Heart left ventricle (tissue), 16 donors: ENCODE measurements at regions not wholly inside any gene's neighbourhood (a gene's known extent, or its start where the extent isn't known, plus 50 kb on each side); places are given as distances from the start of the nearest gene placed in this dataset.

Source experiments
- ATAC-seq, 4 donors: fragments of 200-7000 bp; cut with Tn5 transposase; one replicate each; pipeline ENCODE4 v1.9.1; 2020 to 2022; ENCODE audit warnings: moderate library complexity in 4 of 4, mild to moderate bottlenecking in 3 of 4, moderate number of reproducible peaks in 1 of 4
- DNase-seq, 5 donors: peaks; one replicate each; pipeline ENCODE4 v3.0.0-alpha.2; 2020
- H3K27ac ChIP-seq, 12 donors: fragments of 200-600 bp; sonication (generic) in 4 of 12; one replicate each; pipeline versions ENCODE4 v1.5.0 to v1.8.0; 2016 to 2022; ENCODE audit warnings: mild to moderate bottlenecking in 2 of 12
- H3K27me3 ChIP-seq, 9 donors: fragments of 200-600 bp; sonication (generic) in 2 of 9; one replicate each; pipeline versions ENCODE4 v1.5.1 to v1.8.0; 2016 to 2022; ENCODE audit warnings: mild to moderate bottlenecking in 3 of 9
- H3K36me3 ChIP-seq, 9 donors: fragments of 200-600 bp; sonication (generic) in 2 of 9; one replicate each; pipeline versions ENCODE4 v1.5.0 to v1.8.0; 2018 to 2022; ENCODE audit warnings: mild to moderate bottlenecking in 2 of 9
- H3K4me1 ChIP-seq, 12 donors: fragments of 200-600 bp; sonication (generic) in 4 of 12; one replicate each; pipeline versions ENCODE4 v1.5.0 to v1.8.0; 2016 to 2022; ENCODE audit warnings: mild to moderate bottlenecking in 3 of 12
- H3K4me3 ChIP-seq, 12 donors: fragments of 200-600 bp; sonication (generic) in 4 of 12; one replicate each; pipeline versions ENCODE4 v1.5.0 to v1.8.0; 2017 to 2022; ENCODE audit warnings: mild to moderate bottlenecking in 9 of 12, moderate library complexity in 4 of 12
- H3K9me3 ChIP-seq, 12 donors: fragments of 200-600 bp; sonication (generic) in 4 of 12; one replicate each; pipeline versions ENCODE4 v1.5.0 to v1.8.0; 2016 to 2022; ENCODE audit warnings: mild to moderate bottlenecking in 1 of 12
- POLR2A ChIP-seq, 2 donors: fragments of 450-650 bp; IDR thresholded peaks; one replicate each; pipeline ENCODE4 v1.6.1; 2017; ENCODE audit warnings: antibody characterized with exemption in 2 of 2, mild to moderate bottlenecking in 2 of 2, moderate library complexity in 2 of 2
- WGBS, 4 donors: extraction: QIAGEN DNeasy Blood & Tissue Kit in 2 of 4; methylation state at CpG; one replicate each; pipeline versions ENCODE4 v1.1.5 to v1.1.7; 2013 to 2018; 5-methylcytosine and 5-hydroxymethylcytosine counted together
- intact Hi-C, 10 donors: fragments of 100-400 bp; cut with DNase I; formaldehyde crosslinking; loops; one replicate each; pipeline versions ENCODE4 v1.11.1 to v1.14.2; 2022
- TF ChIP-seq, protein P1 (sequence below), 12 donors: fragments of 200-600 bp; sonication (generic) in 4 of 12; IDR thresholded peaks; one replicate each; pipeline versions ENCODE4 v1.5.0 to v1.8.0; 2018 to 2022; ENCODE audit warnings: antibody characterized with exemption in 12 of 12, mild to moderate bottlenecking in 5 of 12
- donor health status: ischemic (EF 13 %, LVEDD 7.1; RV severe dilation, severe dysfunction).
- donor health status: healthy with polysubstance abuse.
- donor health status: DM: no; HTN: yes; CAD: no.
- donor health status: DM: no; HTN: no; CAD: no.
- donor health status: ischemic (EF 25% LVEDD 6.9; RV normal size, moderate dysfunction).
- donor health status: ischemic (EF 25% LVEDD 5.7; RV mildly dilated, moderate dysfunction).
- donor health status: healthy.
- donor health status: DM: yes; HTN: yes; CAD: no.
- donor health status: ischemic (EF 35%, LVEDD 5.7; RV mildly dilated, moderate dysfunction).
- donor health status: nonischemic (EF 11% LVEDD 7.7; RV severe dilation, severe dysfunction).
- donor health status: DM: yes; HTN: yes; CAD: no.
- donor health status: PGD.
- donor health status: ischemic (EF 29% LVEDD 5.4; RV normal size, mild dysfunction).
- donor health status: nonischemic (EF 23%, LVEDD 6.1; RV moderate dilation, normal function).

- ATAC-seq: no peak
- Histone ChIP-seq H3K4me3 (peak overlapping the region in 1 of 12 donors; percentile 19), H3K9me3 (no peaks in the 10 kb centered on the region), H3K27me3 (no peaks in the 10 kb centered on the region), H3K27ac (no peak overlapping the region), H3K36me3 (no peaks in the 10 kb centered on the region), H3K4me1 (peaks cover 0 to 6% (median 0%) of the 10 kb centered on the region in 12 donors)
- DNase-seq: no peak
- intact Hi-C loops: loop anchor here in 1 of 10 donors (10.0 kb wide), 1 partner anchor 128 kb away; no protein-coding TSS in a partner anchor
- TF ChIP-seq, protein P1, sequence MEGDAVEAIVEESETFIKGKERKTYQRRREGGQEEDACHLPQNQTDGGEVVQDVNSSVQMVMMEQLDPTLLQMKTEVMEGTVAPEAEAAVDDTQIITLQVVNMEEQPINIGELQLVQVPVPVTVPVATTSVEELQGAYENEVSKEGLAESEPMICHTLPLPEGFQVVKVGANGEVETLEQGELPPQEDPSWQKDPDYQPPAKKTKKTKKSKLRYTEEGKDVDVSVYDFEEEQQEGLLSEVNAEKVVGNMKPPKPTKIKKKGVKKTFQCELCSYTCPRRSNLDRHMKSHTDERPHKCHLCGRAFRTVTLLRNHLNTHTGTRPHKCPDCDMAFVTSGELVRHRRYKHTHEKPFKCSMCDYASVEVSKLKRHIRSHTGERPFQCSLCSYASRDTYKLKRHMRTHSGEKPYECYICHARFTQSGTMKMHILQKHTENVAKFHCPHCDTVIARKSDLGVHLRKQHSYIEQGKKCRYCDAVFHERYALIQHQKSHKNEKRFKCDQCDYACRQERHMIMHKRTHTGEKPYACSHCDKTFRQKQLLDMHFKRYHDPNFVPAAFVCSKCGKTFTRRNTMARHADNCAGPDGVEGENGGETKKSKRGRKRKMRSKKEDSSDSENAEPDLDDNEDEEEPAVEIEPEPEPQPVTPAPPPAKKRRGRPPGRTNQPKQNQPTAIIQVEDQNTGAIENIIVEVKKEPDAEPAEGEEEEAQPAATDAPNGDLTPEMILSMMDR (IDR thresholded peaks at IDR 0.05): no peak
- no peak for TF ChIP-seq POLR2A (IDR thresholded peaks at IDR 0.05)
- 71 to 80% (median 74%) methylated on average over 8 of the region's 8 CpGs for WGBS, 4 donors
Measured at GRCh38 chr10:10516346-10517130, 501.1 kb upstream of the CELF2 start.

DNA sequence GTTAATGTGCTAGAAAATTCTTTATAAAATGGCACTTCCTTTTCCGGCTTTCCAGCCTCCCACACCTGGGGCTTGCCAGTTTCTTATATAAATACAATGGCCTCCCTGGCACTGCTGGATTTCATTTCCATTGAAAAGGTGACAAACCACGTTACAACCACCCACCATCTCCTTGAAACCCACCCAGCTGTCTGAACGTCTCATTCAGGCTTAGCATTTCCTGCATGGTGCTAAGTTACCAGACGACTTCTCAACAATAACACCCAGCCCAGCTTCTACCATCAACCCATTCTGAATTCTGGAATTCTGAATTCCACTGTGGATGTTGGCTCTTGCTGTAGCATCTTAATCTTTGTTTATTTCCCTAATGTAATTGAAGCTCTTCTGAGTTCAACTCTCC, 499.8 kb upstream of the CELF2 start:
- TF ChIP-seq, protein P1 (IDR thresholded peaks at IDR 0.05): no peak
- TF ChIP-seq POLR2A (IDR thresholded peaks at IDR 0.05): no peak
- ATAC-seq: no peak
- Histone ChIP-seq H3K36me3 (no peaks in the 10 kb centered on the region), H3K27ac (no peak overlapping the region), H3K9me3 (no peaks in the 10 kb centered on the region), H3K4me1 (peaks cover 0 to 6% (median 0%) of the 10 kb centered on the region in 12 donors), H3K4me3 (no peak overlapping the region), H3K27me3 (no peaks in the 10 kb centered on the region)
- 63 to 77% (median 75%) methylated on average over 4 of the region's 4 CpGs for WGBS, 4 donors
- DNase-seq: no peak
- intact Hi-C loops: loop anchor here in 1 of 10 donors (10.0 kb wide), 1 partner anchor 127 kb away; no protein-coding TSS in a partner anchor

DNA sequence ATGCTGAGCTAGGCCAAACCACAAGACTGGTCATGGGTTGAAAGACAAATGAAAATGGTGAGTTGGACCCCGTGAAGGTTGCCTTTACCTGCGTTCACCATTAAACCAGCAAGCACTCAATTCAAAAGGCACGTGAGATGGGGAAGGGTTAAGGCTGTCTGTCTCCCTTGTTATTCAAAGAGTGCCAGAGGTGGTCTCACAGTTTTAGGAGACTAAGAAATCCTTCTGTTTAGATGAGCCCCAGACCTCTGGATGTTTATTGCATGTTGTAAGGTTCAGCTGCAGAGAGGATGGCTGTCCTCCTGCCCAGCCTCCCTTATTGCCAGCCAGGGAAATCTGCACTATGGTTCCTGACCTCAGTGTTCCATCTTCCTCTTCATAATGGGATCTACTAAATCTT, 498.0 kb upstream of the CELF2 start:
- Histone ChIP-seq H3K9me3 (no peaks in the 10 kb centered on the region), H3K4me3 (no peak overlapping the region), H3K36me3 (no peaks in the 10 kb centered on the region), H3K27me3 (no peaks in the 10 kb centered on the region), H3K27ac (no peak overlapping the region), H3K4me1 (peaks cover 0 to 6% (median 0%) of the 10 kb centered on the region in 12 donors)
- intact Hi-C loops: loop anchor here in 2 of 10 donors (10.0 kb wide), 2 partner anchors 125 to 145 kb away; no protein-coding TSS in a partner anchor
- ATAC-seq (no peak), DNase-seq (no peak)
- TF ChIP-seq, protein P1 (IDR thresholded peaks at IDR 0.05): no peak
- TF ChIP-seq POLR2A (IDR thresholded peaks at IDR 0.05): no peak
- 94 to 96% (median 96%) methylated on average over 3 of the region's 3 CpGs for whole genome bisulfite sequencing, 4 donors

DNA sequence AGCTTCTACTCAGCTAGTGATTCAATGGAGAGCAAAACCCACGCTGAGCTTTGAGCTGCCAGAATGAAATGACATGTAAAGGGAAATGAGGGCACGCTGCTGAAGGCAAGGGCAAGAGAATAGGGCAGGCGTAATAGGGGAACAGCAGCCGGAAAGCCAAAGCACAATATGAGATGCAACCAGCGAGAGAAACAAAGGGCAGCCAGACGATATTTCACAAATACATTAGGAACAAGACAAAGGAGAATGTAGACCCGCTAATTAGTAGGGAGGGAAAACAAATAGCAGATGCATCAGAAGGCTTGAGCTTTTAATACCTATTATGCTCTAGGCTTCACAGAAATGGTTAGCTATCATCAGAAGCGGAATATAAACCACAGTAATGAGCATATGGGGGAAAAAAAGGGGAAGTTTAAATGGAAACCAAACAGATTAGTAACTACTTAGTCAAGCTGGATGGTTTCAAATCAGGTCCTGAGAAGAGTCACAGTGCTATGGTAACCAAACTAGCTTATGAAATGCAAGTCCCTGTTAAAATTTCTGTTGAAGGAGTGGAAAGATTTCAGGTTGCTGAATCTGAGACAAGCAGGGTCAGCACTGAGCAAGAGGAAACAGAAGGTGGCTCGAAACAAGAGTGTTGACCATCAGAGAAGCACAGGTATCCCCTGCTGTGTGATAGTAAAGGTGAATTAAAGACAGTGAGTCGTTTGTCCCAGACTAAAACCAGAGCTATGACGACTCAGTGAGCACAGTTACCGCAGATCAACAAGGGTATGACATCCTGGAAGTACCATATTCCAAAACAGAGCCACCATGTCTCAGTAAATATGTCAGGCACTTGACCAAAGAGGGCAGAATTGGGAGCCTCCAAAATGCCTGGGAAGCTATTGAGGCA, 496.9 kb upstream of the CELF2 start:
- TF ChIP-seq, protein P1 (IDR thresholded peaks at IDR 0.05): no peak
- TF ChIP-seq POLR2A (IDR thresholded peaks at IDR 0.05): no peak
- WGBS, 4 donors: 89 to 92% (median 90%) methylated on average over 12 of the region's 12 CpGs
- H3K27me3 ChIP-seq: no peaks in the 10 kb centered on the region
- DNase-seq (no peak), ATAC-seq (no peak)
- H3K27ac ChIP-seq: no peak overlapping the region
- no peak overlapping the region for H3K4me3 ChIP-seq
- peaks cover 0 to 6% (median 0%) of the 10 kb centered on the region in 12 donors for H3K4me1 ChIP-seq
- H3K9me3 ChIP-seq: no peaks in the 10 kb centered on the region
- intact Hi-C loops: loop anchor here in 1 of 10 donors (10.0 kb wide), 1 partner anchor 144 kb away; no protein-coding TSS in a partner anchor
- no peaks in the 10 kb centered on the region for H3K36me3 ChIP-seq
